CD4-positive, alpha-beta T cell (primary cell): ENCODE measurements at regions not wholly inside any gene's neighbourhood (a gene's known extent, or its start where the extent isn't known, plus 50 kb on each side); places are given as distances from the start of the nearest gene placed in this dataset.

ENCODE experiments used
- ATAC-seq: fragments of 200-7000 bp; cut with Tn5 transposase; one replicate; pipeline ENCODE4 v1.10.0; 2022; ENCODE audit warnings: mild to moderate bottlenecking; ENCODE audit not compliant: poor library complexity
- CTCF ChIA-PET: fragments of 350-600 bp; sonication (Branson Sonifier 250); formaldehyde crosslinking; loops from one replicate; lab custom pipeline; 2021; ENCODE audit warnings: antibody characterized with exemption, inconsistent platforms; lab: Charles Lee
- POLR2A ChIA-PET: fragments of 350-600 bp; sonication (Branson Sonifier 250); formaldehyde crosslinking; loops from one replicate; lab custom pipeline; 2021; ENCODE audit warnings: antibody characterized with exemption, inconsistent platforms; lab: Charles Lee
- DNase-seq, 14 experiments: peaks; one replicate each; pipeline ENCODE4 v3.0.0-alpha.2; 2013 to 2020; ENCODE audit warnings: mixed read lengths in 2 of 14
- H3K27ac ChIP-seq, 2 donors: one replicate each; pipeline versions ENCODE4 v1.5.1 to v1.7.0; 2013; ENCODE audit warnings: low read length in 2 of 2, low read depth in 1 of 2, mild to moderate bottlenecking in 1 of 2
- H3K27me3 ChIP-seq, 2 experiments: 1 replicate in 1 of 2; 2 replicates in 1 of 2; pipeline versions ENCODE4 v1.6.1 to v1.7.0; 2013; ENCODE audit warnings: low read length in 2 of 2, control low read depth in 1 of 2, mild to moderate bottlenecking in 1 of 2, moderate library complexity in 1 of 2; ENCODE audit not compliant: insufficient read depth in 2 of 2, control insufficient read depth in 1 of 2
- H3K36me3 ChIP-seq: one replicate; pipeline ENCODE4 v1.6.1; 2013; ENCODE audit warnings: low read length, control low read depth; ENCODE audit not compliant: insufficient read depth
- H3K4me1 ChIP-seq: one replicate; pipeline ENCODE4 v1.6.1; 2013; ENCODE audit warnings: low read length, control low read depth; ENCODE audit not compliant: insufficient read depth
- H3K4me3 ChIP-seq: one replicate; pipeline ENCODE4 v1.5.1; 2013; ENCODE audit warnings: mild to moderate bottlenecking, low read length, moderate library complexity
- H3K9me3 ChIP-seq, 2 experiments: 1 replicate in 1 of 2; 2 replicates in 1 of 2; pipeline versions ENCODE4 v1.6.1 to v1.7.0; 2013; ENCODE audit warnings: low read length in 2 of 2, mild to moderate bottlenecking in 2 of 2, control low read depth in 1 of 2, moderate library complexity in 1 of 2; ENCODE audit not compliant: control insufficient read depth in 1 of 2, insufficient read depth in 1 of 2
- H3K27ac Mint-ChIP-seq: one replicate; pipeline ENCODE4 v1.8.0; 2020; ENCODE audit warnings: mixed read lengths
- H3K27me3 Mint-ChIP-seq: one replicate; pipeline ENCODE4 v1.8.0; 2021; ENCODE audit warnings: mixed read lengths
- H3K36me3 Mint-ChIP-seq: one replicate; pipeline ENCODE4 v1.8.0; 2021; ENCODE audit warnings: low read depth, mixed read lengths
- H3K4me1 Mint-ChIP-seq: one replicate; pipeline ENCODE4 v1.8.0; 2021; ENCODE audit warnings: low read depth, mixed read lengths
- H3K4me3 Mint-ChIP-seq: one replicate; pipeline ENCODE4 v1.8.0; 2020; ENCODE audit warnings: mild to moderate bottlenecking, mixed read lengths
- H3K9me3 Mint-ChIP-seq: one replicate; pipeline ENCODE4 v1.8.0; 2020; ENCODE audit warnings: mixed read lengths
- CTCF ChIP-seq: fragments of 200-600 bp; IDR thresholded peaks from one replicate; pipeline ENCODE4 v1.8.0; 2022; ENCODE audit warnings: antibody characterized with exemption, mild to moderate bottlenecking
- intact Hi-C, 2 experiments: fragments of 100-400 bp; cut with DNase I in 1 of 2; cut with micrococcal nuclease in 1 of 2; formaldehyde crosslinking; loops; one replicate each; pipeline versions ENCODE4 v1.15.1 to v1.9.0; 2023 to 2025; cut with DNase I, micrococcal nuclease

DNA sequence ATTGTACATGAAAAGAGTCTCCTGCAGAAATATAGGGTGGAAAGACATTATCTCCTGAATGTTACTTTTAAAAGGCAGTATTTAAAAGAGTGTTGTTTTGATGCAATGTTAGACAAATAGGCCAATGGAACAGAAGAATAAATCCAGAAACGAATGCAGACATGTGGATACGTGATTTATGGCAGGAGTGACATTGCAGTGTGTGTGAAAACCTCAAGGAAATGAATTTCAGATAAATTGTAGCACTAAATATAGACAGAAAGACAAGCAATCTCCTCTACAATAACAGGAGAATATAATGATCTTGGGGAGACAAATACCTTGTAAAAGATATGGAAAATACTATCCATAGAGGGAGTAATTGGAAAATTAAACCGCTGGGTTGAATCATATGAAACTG is 387.8 kb upstream of the CHRM3 start:
- no peak for TF ChIP-seq CTCF
- H3K9me3 ChIP-seq = peaks cover 0 to 12% of the 10 kb centered on the region in 2 experiments
- no peaks in the 10 kb centered on the region for H3K36me3 ChIP-seq
- intact Hi-C loops = no loop called here
- H3K4me3 ChIP-seq = no peak overlapping the region
- Mint-ChIP-seq H3K4me1 (no peaks in the 10 kb centered on the region), H3K9me3 (no peaks in the 10 kb centered on the region), H3K27me3 (no peaks in the 10 kb centered on the region), H3K27ac (no peak overlapping the region), H3K4me3 (no peak overlapping the region), H3K36me3 (no peaks in the 10 kb centered on the region)
- no peaks in the 10 kb centered on the region for H3K27me3 ChIP-seq
- H3K27ac ChIP-seq = no peak overlapping the region
- CTCF ChIA-PET = no interaction called here
- DNase-seq (no peak), ATAC-seq (no peak)
- POLR2A ChIA-PET = no interaction called here
- no peaks in the 10 kb centered on the region for H3K4me1 ChIP-seq

GRCh38 chr1:238991765-238992495 is 394.4 kb upstream of the CHRM3 start:
- no peaks in the 10 kb centered on the region for H3K4me1 Mint-ChIP-seq
- peaks cover 8% of the 10 kb centered on the region for H3K9me3 Mint-ChIP-seq

DNA sequence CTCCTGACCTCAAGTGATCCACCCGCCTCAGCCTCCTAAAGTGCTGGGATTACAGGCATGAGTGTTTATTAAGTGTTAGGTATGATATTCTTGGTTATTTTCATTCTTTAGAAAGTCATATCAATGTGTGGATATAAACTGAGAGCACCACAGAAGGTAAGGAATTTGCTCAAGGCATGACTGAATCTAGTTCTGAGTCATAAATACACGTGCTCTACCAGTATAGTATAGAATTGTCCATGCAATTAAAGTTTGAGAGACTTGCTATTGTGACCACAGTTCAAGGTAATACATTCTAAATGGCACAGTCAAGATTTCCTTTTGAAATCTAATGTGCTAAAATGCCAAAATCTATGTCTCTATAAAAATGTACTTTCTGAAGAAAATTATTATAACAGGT is 401.1 kb upstream of the CHRM3 start:
- no peak for ATAC-seq

More at GRCh38 chr1:238991765-238992495, 394.4 kb upstream of the CHRM3 start:
- no peak overlapping the region for H3K4me3 ChIP-seq
- ChIA-PET CTCF (no interaction called here), POLR2A (no interaction called here)
- TF ChIP-seq CTCF = no peak
- H3K4me1 ChIP-seq = no peaks in the 10 kb centered on the region
- no peaks in the 10 kb centered on the region for H3K27me3 ChIP-seq
- H3K36me3 ChIP-seq = no peaks in the 10 kb centered on the region
- no peak overlapping the region for H3K27ac Mint-ChIP-seq
- ATAC-seq (no peak), DNase-seq (no peak)
- no peaks in the 10 kb centered on the region for H3K36me3 Mint-ChIP-seq
- no peak overlapping the region for H3K27ac ChIP-seq
- no peak overlapping the region for H3K4me3 Mint-ChIP-seq
- peaks cover 0 to 12% of the 10 kb centered on the region in 2 experiments for H3K9me3 ChIP-seq
- H3K27me3 Mint-ChIP-seq = no peaks in the 10 kb centered on the region
- intact Hi-C loops = no loop called here

More for the DNA sequence above, 401.1 kb upstream of the CHRM3 start:
- Mint-ChIP-seq H3K4me3 (no peak overlapping the region), H3K27ac (no peak overlapping the region), H3K9me3 (peaks cover 5% of the 10 kb centered on the region), H3K4me1 (no peaks in the 10 kb centered on the region), H3K27me3 (no peaks in the 10 kb centered on the region), H3K36me3 (no peaks in the 10 kb centered on the region)
- Histone ChIP-seq H3K27me3 (no peaks in the 10 kb centered on the region), H3K4me1 (no peaks in the 10 kb centered on the region), H3K4me3 (no peak overlapping the region), H3K9me3 (peaks cover 0 to 3% of the 10 kb centered on the region in 2 experiments), H3K27ac (no peak overlapping the region), H3K36me3 (no peaks in the 10 kb centered on the region)
- TF ChIP-seq CTCF = no peak
- CTCF ChIA-PET = no interaction called here
- intact Hi-C loops = no loop called here
- DNase-seq = no peak
- POLR2A ChIA-PET = no interaction called here
